CD4-positive, alpha-beta T cell treated with Interleukin-2 at 100 ng/mL for 4 hours (primary cell): ENCODE measurements at regions not wholly inside any gene's neighbourhood (a gene's known extent, or its start where the extent isn't known, plus 50 kb on each side); places are given as distances from the start of the nearest gene placed in this dataset.

Experiments used
- DNase-seq: peaks from one replicate; pipeline ENCODE4 v3.0.0-alpha.2; 2020; ENCODE audit warnings: low spot score

DNA sequence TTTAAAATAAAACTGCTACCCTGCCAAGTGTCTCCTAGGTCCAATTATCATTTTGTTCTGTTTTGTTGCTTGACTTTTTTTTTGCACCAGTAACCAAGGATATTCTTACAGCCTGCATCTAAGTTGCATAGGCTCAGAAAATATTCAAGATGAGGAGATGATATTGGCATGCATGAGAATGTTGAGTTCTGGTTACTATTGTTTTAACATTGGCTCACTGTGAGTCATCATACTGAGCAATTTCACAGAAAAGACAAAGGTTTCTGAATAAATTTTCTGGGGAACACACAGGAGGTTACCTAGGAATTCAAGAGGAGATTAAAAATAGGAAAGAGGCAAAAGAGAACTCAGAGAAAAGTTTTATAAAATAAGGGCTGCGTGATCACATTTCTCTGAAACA lies 84.8 kb upstream of the POU3F3 start:
- no peak for DNase-seq

GRCh38 chr2:104772996-104773395 lies 80.9 kb upstream of the POU3F3 start:
- DNase-seq, result no peak

GRCh38 chr2:104774631-104775030 lies 79.3 kb upstream of the POU3F3 start:
- no peak for DNase-seq

DNA sequence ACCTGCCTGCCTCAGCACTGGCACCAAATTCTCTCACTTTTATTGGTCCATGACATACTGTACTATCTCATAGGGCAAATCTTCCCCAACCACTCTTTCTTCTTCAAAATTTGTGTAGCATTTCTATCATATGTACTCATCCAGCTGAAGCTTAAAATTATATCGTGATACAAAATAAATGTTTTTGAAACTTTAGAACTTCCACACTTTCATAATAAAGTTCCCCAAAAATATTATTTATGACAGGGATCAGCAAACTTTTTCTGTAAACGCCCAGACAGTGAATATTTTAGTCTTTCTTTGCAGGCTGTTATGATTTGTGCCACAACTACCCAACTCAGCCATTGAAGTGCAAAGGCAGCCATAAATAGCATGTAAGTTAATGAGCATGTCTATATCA lies 76.2 kb upstream of the POU3F3 start:
- no peak for DNase-seq

DNA sequence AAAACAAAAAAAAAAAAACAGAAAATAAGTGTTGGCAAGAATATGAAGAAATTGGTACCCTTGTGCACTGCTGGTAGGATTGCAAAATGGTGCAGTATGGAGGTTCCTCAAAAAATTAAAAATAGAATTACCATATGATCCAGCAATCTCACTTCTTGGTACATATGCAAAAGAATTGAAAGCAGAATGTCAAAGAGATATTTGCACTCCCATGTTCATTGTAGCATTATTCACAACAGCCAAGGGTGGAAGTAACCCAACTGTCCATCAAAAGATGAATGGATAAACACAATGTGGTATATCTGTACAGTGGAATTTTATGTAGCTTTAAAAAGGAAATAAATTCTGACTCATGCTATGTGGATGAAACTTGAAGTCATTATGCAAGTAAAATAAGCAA lies 72.8 kb upstream of the POU3F3 start:
- no peak for DNase-seq

DNA sequence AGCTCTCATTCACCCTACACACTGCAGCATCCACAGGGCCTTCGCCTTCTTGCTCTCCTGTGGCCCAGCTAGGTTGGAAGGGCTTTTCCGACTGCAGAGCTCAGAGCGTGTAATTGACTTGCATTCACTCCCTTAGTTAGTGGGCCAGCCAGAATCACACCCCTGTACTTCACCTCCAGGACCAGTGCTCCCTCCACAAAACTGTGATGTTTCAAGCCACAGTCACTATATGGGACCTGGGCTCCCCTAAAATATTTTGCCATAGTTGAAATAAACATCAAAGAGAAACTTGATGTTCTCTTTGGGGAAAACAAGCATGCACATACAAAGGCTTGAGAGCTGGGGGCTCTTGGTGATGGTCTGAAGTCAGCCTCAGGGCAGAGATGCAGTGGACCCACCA lies 69.7 kb upstream of the POU3F3 start:
- no peak for DNase-seq

GRCh38 chr2:104786204-104786603 lies 67.7 kb upstream of the POU3F3 start:
- no peak for DNase-seq

DNA sequence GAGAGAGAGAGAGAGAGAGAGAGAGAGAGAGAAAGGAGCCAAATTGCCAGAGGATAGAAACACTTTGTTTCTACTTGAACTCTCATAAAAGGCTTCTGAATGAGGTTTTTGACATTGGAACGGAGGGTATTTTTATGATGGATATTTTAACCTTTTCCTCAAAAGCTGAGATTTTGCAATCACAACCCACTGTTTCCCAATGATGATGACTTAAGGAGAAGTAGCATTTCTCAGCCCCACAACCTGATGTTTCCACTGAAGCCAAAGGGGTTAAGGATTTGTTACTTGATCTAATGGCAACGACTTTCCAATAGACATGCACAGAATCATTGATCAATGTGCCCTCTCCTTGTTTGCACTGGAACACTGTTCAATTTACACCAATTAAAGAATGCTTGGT lies 67.1 kb upstream of the POU3F3 start:
- DNase-seq, result no peak

DNA sequence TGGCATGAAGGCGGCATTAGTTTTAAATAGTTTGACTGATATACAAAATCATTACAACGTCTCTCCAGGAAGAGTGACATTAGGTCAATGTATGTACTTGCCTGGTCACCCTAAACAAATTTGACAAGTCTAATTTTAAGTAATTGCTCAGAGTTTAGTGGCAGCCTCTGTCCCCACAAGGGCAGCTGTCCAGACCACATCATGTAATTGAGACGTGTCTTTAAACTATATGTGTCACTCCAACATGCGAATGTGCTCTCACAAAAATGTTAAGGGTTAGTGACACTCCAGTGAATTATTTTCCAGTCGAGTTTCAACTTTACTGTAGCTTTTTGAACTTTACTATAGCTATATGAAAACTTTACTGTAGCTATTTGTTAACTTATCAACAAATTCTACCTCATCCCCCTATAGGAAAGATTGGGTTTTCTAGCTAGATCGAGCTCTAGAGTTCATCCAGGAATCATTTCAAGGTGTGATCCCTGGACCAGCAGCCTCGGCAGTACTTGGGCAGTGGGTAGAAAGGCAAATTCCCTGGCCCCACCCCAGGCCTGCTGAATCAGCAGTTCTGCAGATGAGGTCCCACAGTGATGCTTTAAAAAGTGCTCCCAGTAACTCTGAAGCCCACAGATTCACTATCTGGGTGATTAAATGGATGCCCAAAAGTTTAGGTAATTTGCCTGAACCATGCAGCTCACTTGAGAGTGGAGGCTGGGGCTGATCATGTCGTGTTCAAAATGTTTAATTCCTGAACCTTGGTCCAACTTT lies 66.4 kb upstream of the POU3F3 start:
- DNase-seq, result no peak

GRCh38 chr2:104788742-104789455 lies 65.0 kb upstream of the POU3F3 start:
- DNase-seq, result no peak

DNA sequence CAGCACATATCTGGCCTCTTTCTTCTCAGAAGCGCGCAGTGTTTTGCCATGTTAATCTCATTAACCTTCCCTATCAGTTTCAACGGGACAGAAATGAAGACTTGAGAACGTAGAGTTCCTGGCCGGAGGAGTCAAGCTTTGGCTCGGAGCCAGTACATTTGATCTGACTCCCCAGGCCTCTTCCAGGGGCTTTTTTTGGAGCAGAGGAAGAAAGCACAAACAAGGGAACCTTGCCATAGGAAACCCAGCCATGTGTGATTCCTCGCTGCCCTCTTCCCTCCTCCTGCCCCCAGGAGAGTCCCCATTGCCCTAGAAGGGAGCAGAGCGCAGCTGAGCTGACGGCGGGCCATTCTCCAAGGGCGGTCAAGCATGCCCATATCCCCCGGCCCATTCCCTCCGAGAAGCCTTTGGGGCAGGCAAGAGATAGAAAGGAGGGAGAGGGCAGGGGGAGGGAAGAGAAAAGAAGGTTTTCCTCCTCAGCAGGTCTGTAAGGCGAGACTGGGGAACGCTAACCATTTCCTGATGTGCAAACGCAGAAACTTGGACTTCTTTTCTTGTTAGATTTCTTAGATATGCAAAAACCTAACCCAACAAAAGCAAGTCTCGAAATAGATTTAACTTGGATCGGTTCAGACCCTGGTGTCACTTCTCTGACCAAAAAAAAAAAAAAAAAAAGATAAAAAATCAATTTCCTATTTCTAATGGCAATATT lies 63.7 kb upstream of the POU3F3 start:
- no peak for DNase-seq

DNA sequence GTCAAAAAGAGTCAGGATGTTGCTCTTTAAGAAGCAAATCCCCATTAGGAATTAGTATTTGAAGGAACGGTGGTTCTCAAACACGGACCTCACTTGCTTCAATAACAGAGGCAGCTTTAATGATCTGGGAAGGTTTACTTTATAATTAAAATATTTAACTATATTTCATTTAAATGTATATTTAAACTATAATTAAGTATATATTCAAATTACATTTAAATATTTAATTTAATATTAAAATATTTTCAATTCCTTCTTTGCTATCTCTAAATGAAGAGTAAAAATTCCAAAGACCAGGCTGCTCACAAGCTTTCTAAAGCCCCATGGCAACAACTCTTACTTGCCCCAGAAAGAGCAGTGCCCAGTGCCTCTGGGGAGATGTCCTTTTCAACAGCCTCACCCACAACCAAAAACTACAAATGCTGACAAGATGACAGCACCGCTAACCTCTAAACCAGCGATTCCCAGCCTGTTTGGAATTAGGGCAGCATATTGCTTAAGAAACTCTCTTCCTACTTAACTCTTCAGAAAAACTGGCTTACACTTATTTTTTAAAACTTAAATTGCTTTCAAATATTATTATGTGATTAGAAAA lies 62.9 kb upstream of the POU3F3 start:
- no peak for DNase-seq

GRCh38 chr2:104793966-104794365 lies 59.9 kb upstream of the POU3F3 start:
- DNase-seq, result no peak

DNA sequence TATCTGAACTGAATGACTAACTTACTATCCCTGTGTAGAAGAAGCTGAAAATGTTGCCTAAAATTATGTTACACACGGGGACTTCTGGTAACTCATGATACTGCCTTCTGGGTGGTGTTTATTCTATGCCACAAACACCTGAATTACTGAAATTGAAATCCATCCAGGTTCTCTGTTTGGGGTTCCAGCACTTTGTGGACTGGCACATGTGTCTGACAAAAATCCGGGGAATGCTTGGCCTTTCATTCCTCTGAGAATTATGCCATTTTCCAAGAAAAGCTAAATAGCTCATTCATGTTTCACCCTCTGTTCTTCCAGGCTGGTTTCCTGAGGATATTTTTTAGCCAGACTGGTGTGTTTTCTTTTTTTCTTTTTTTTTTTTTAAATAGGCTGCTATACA lies 59.5 kb upstream of the POU3F3 start:
- no peak for DNase-seq
